HEK293 (cell line): ENCODE measurements at regions not wholly inside any gene's neighbourhood (a gene's known extent, or its start where the extent isn't known, plus 50 kb on each side); places are given as distances from the start of the nearest gene placed in this dataset.

Experiments
- CTCF ChIA-PET: fragments of 350-600 bp; formaldehyde crosslinking; extraction: SDS; loops from one replicate; lab custom pipeline; 2021; ENCODE audit warnings: antibody characterized with exemption; lab: Yijun Ruan, JAX
- POLR2A ChIA-PET: fragments of 300-600 bp; formaldehyde crosslinking; extraction: SDS; loops from one replicate; lab custom pipeline; 2020; ENCODE audit warnings: antibody characterized with exemption, inconsistent platforms; lab: Yijun Ruan, JAX
- H3K27ac ChIP-seq: fragments of 200-500 bp; sonication (Bioruptor generic); 2 replicates; pipeline ENCODE4 v1.5.1; 2014; ENCODE audit warnings: low read depth, low read length, control low read depth, inconsistent platforms; ENCODE audit errors: extremely low read depth
- H3K36me3 ChIP-seq, 2 experiments: fragments of 200-500 bp in 1 of 2; sonication (Bioruptor generic) in 1 of 2; 1 replicate in 1 of 2; 2 replicates in 1 of 2; pipeline ENCODE4 v1.5.1; 2014 to 2017; ENCODE audit warnings: inconsistent platforms in 2 of 2, low read length in 2 of 2; ENCODE audit not compliant: control insufficient read depth in 2 of 2, insufficient read depth in 1 of 2
- H3K4me1 ChIP-seq: fragments of 200-500 bp; sonication (Bioruptor generic); 2 replicates; pipeline ENCODE4 v1.5.1; 2014; ENCODE audit warnings: mild to moderate bottlenecking, low read length, inconsistent platforms; ENCODE audit not compliant: control insufficient read depth, insufficient read depth
- H3K4me3 ChIP-seq: 2 replicates; pipeline ENCODE4 v1.5.1; 2011; ENCODE audit warnings: low read depth, mild to moderate bottlenecking, control low read depth, low read length, moderate library complexity
- H3K9me3 ChIP-seq: fragments of 200-500 bp; sonication (Bioruptor generic); 2 replicates; pipeline ENCODE4 v1.5.1; 2014; ENCODE audit warnings: low read depth, low read length, inconsistent platforms; ENCODE audit not compliant: control insufficient read depth, insufficient read depth
- BCL6B ChIP-seq: fragments of 450-650 bp; formaldehyde crosslinking; IDR thresholded peaks from 2 replicates; pipeline ENCODE4 v1.5.1; 2017; ENCODE audit warnings: missing biosample characterization, missing genetic modification characterization
- CTCF ChIP-seq: fragments of 450-650 bp; formaldehyde crosslinking; IDR thresholded peaks from 2 replicates; pipeline ENCODE4 v1.5.1; 2016; ENCODE audit warnings: missing biosample characterization, missing genetic modification characterization
- GLIS1 ChIP-seq: fragments of 450-650 bp; formaldehyde crosslinking; IDR thresholded peaks from 2 replicates; pipeline ENCODE4 v1.5.1; 2016; ENCODE audit warnings: missing biosample characterization, missing genetic modification characterization
- HIC1 ChIP-seq: fragments of 450-650 bp; formaldehyde crosslinking; IDR thresholded peaks from 2 replicates; pipeline ENCODE4 v1.5.1; 2016; ENCODE audit warnings: missing biosample characterization, missing genetic modification characterization
- RBAK ChIP-seq: fragments of 450-650 bp; formaldehyde crosslinking; IDR thresholded peaks from 2 replicates; pipeline ENCODE4 v1.5.1; 2016; ENCODE audit warnings: missing biosample characterization, missing genetic modification characterization
- WT1 ChIP-seq: fragments of 450-650 bp; formaldehyde crosslinking; IDR thresholded peaks from 2 replicates; pipeline ENCODE4 v1.5.1; 2016; ENCODE audit warnings: missing biosample characterization, missing genetic modification characterization
- YY2 ChIP-seq: fragments of 450-650 bp; formaldehyde crosslinking; IDR thresholded peaks from 2 replicates; pipeline ENCODE4 v1.5.1; 2016; ENCODE audit warnings: missing biosample characterization, missing genetic modification characterization
- ZBTB49 ChIP-seq: fragments of 450-650 bp; formaldehyde crosslinking; IDR thresholded peaks from 2 replicates; pipeline ENCODE4 v1.5.1; 2016; ENCODE audit warnings: missing biosample characterization, missing genetic modification characterization, low read depth
- ZNF169 ChIP-seq: fragments of 450-650 bp; formaldehyde crosslinking; IDR thresholded peaks from 2 replicates; pipeline ENCODE4 v1.5.1; 2016; ENCODE audit warnings: missing biosample characterization, missing genetic modification characterization
- ZNF175 ChIP-seq: fragments of 450-650 bp; formaldehyde crosslinking; IDR thresholded peaks from 2 replicates; pipeline ENCODE4 v1.5.1; 2016; ENCODE audit warnings: missing biosample characterization, missing genetic modification characterization
- ZNF211 ChIP-seq: fragments of 450-650 bp; formaldehyde crosslinking; IDR thresholded peaks from 2 replicates; pipeline ENCODE4 v1.5.1; 2016; ENCODE audit warnings: low read depth, missing biosample characterization, missing genetic modification characterization
- ZNF423 ChIP-seq: fragments of 450-650 bp; formaldehyde crosslinking; IDR thresholded peaks from 2 replicates; pipeline ENCODE4 v1.5.1; 2016; ENCODE audit warnings: missing biosample characterization, missing genetic modification characterization
- ZNF433 ChIP-seq: fragments of 450-650 bp; formaldehyde crosslinking; IDR thresholded peaks from 2 replicates; pipeline ENCODE4 v1.5.1; 2016; ENCODE audit warnings: missing biosample characterization, missing genetic modification characterization, low read depth
- ZNF514 ChIP-seq: fragments of 450-650 bp; formaldehyde crosslinking; IDR thresholded peaks from 2 replicates; pipeline ENCODE4 v1.5.1; 2016; ENCODE audit warnings: missing biosample characterization, missing genetic modification characterization
- ZNF518A ChIP-seq: fragments of 450-650 bp; formaldehyde crosslinking; conservative IDR thresholded peaks from 2 replicates; pipeline ENCODE4 v1.5.1; 2016; ENCODE audit warnings: low read depth, missing biosample characterization, missing genetic modification characterization
- ZNF529 ChIP-seq: fragments of 450-650 bp; formaldehyde crosslinking; IDR thresholded peaks from 2 replicates; pipeline ENCODE4 v1.5.1; 2017; ENCODE audit warnings: missing genetic modification characterization, missing biosample characterization; ENCODE audit not compliant: insufficient replicate concordance
- ZNF548 ChIP-seq: fragments of 450-650 bp; formaldehyde crosslinking; IDR thresholded peaks from 2 replicates; pipeline ENCODE4 v1.5.1; 2016; ENCODE audit warnings: missing biosample characterization, missing genetic modification characterization
- ZNF555 ChIP-seq: fragments of 450-650 bp; formaldehyde crosslinking; conservative IDR thresholded peaks from 2 replicates; pipeline ENCODE4 v1.5.1; 2017; ENCODE audit warnings: missing biosample characterization, mild to moderate bottlenecking, missing genetic modification characterization, inconsistent platforms
- ZNF626 ChIP-seq: fragments of 450-650 bp; sonication (Bioruptor Pico); formaldehyde crosslinking; IDR thresholded peaks from 2 replicates; pipeline ENCODE4 v1.5.1; 2018; ENCODE audit warnings: missing biosample characterization, missing genetic modification characterization, inconsistent platforms
- ZNF664 ChIP-seq: fragments of 450-650 bp; formaldehyde crosslinking; IDR thresholded peaks from 2 replicates; pipeline ENCODE4 v1.5.1; 2016; ENCODE audit warnings: missing biosample characterization, missing genetic modification characterization
- ZSCAN18 ChIP-seq: fragments of 450-650 bp; formaldehyde crosslinking; IDR thresholded peaks from 2 replicates; pipeline ENCODE4 v1.5.1; 2016; ENCODE audit warnings: missing biosample characterization, missing genetic modification characterization
- ZSCAN5A ChIP-seq: fragments of 450-650 bp; formaldehyde crosslinking; IDR thresholded peaks from 2 replicates; pipeline ENCODE4 v1.5.1; 2016; ENCODE audit warnings: missing biosample characterization, missing genetic modification characterization
- ZXDB ChIP-seq: fragments of 450-650 bp; formaldehyde crosslinking; IDR thresholded peaks from 2 replicates; pipeline ENCODE4 v1.5.1; 2016; ENCODE audit warnings: missing biosample characterization, missing genetic modification characterization

GRCh38 chr10:121291823-121292222, 306.4 kb downstream of the FGFR2 start (continued):
- TF ChIP-seq ZSCAN18 (tag by site-specific recombination) (no peak), ZNF433 (no peak), ZNF169 (tag by site-specific recombination) (no peak), HIC1 (tag by site-specific recombination) (no peak), ZSCAN5A (tag by site-specific recombination) (no peak), ZNF423 (no peak), RBAK (tag by site-specific recombination) (no peak), ZNF555 (tag by site-specific recombination) (no peak), YY2 (no peak), ZNF529 (tag by site-specific recombination) (no peak)

- Histone ChIP-seq H3K27ac (no peak overlapping the region), H3K36me3 (no peaks in the 10 kb centered on the region), H3K4me3 (no peak overlapping the region), H3K4me1 (peaks cover 8% of the 10 kb centered on the region), H3K9me3 (no peaks in the 10 kb centered on the region)
- ChIA-PET CTCF (no interaction called here), POLR2A (no interaction called here)
- no peak for TF ChIP-seq ZNF548 (tag by site-specific recombination)
- no peak for TF ChIP-seq WT1 (tag by site-specific recombination)
- no peak for TF ChIP-seq ZNF664 (tag by site-specific recombination)
- TF ChIP-seq ZNF626 (tag by site-specific recombination): no peak
- no peak for TF ChIP-seq ZXDB (tag by site-specific recombination)
- no peak for TF ChIP-seq ZBTB49 (tag by site-specific recombination)
- no peak for TF ChIP-seq ZNF514
- no peak for TF ChIP-seq ZNF518A (tag by site-specific recombination)
- no peak for TF ChIP-seq ZNF211
- TF ChIP-seq ZNF175: no peak
- TF ChIP-seq BCL6B (tag by site-specific recombination): no peak
- TF ChIP-seq CTCF (tag by site-specific recombination): no peak
- TF ChIP-seq GLIS1 (tag by site-specific recombination): no peak
Measured at GRCh38 chr10:121292321-121292720, 305.9 kb downstream of the FGFR2 start.
